ENCODE measurements at regions not wholly inside any gene's neighbourhood (a gene's known extent, or its start where the extent isn't known, plus 50 kb on each side); places are given as distances from the start of the nearest gene placed in this dataset.

DNA sequence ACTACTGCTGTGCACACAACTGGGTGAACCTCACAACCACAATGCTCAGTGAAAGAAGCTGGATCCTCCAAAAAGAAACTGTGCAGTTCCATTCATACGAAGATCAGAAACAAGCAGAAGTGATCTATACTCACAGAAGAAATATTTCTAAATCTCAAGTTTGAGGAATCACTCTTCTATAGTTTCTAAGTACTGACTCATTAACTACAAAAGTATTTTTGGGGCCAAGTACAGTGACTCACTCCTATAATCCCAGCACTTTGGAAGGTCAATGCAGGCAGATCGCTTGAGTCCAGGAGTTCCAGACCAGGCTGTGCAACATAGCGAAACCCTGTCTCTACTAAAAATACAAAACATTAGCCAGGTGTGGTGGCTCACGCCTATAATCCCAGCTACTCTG, 51.3 kb upstream of the RELL1 start:
- no peak for TF ChIP-seq POLR2A (IDR thresholded peaks at IDR 0.05)
- TF ChIP-seq, protein P1, sequence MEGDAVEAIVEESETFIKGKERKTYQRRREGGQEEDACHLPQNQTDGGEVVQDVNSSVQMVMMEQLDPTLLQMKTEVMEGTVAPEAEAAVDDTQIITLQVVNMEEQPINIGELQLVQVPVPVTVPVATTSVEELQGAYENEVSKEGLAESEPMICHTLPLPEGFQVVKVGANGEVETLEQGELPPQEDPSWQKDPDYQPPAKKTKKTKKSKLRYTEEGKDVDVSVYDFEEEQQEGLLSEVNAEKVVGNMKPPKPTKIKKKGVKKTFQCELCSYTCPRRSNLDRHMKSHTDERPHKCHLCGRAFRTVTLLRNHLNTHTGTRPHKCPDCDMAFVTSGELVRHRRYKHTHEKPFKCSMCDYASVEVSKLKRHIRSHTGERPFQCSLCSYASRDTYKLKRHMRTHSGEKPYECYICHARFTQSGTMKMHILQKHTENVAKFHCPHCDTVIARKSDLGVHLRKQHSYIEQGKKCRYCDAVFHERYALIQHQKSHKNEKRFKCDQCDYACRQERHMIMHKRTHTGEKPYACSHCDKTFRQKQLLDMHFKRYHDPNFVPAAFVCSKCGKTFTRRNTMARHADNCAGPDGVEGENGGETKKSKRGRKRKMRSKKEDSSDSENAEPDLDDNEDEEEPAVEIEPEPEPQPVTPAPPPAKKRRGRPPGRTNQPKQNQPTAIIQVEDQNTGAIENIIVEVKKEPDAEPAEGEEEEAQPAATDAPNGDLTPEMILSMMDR (IDR thresholded peaks at IDR 0.05 in 8 of 11, conservative IDR thresholded peaks at IDR 0.05 in 3 of 11), result no peak
